GM13977 (cell line): ENCODE measurements at regions not wholly inside any gene's neighbourhood (a gene's known extent, or its start where the extent isn't known, plus 50 kb on each side); places are given as distances from the start of the nearest gene placed in this dataset.
"Not testable (repeated sequence)": the region's sequence is repeated elsewhere in the genome, so short reads cannot be mapped to it uniquely, and the experiment has no call there.

Experiments
- DNase-seq: peaks from one replicate; pipeline ENCODE4 v3.0.0; 2012; ENCODE audit warnings: low spot score
- in situ Hi-C: fragments of 300-500 bp; cut with MboI; formaldehyde crosslinking; loops from one replicate; pipeline ENCODE4 v1.12.0; 2022; ENCODE audit warnings: low sequenced_read_pairs, low pct_unique_long_range_greater_than_20kb, mixed read lengths, inconsistent platforms; ENCODE audit not compliant: unreplicated experiment
- TF ChIP-seq, protein P1 (sequence below): IDR thresholded peaks from 2 replicates; pipeline ENCODE4 v1.5.1; 2012; ENCODE audit warnings: mild to moderate bottlenecking, control low read depth; ENCODE audit not compliant: insufficient read depth; ENCODE audit errors: extremely low read depth, missing control alignments

DNA sequence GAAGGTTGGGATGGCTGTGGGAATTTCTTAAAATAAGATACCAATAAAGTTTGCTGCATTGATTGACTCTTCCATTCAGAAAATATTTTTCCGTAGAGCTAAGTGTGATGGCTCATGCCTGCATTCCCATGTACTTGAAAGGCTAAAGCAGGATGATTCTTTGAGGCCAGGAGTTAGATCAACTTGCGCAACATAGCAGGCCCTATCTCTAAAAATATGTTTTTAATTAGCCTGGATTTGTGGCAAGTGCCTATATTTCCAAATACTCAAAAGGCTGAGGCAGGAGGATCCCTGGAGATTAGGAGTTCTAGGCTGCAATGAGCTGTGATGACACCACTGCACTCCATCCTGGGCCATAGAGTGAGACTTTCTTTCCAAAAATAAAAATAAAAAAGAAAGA lies 431.2 kb upstream of the PTCHD4 start:
- no peak for DNase-seq
- TF ChIP-seq, protein P1, sequence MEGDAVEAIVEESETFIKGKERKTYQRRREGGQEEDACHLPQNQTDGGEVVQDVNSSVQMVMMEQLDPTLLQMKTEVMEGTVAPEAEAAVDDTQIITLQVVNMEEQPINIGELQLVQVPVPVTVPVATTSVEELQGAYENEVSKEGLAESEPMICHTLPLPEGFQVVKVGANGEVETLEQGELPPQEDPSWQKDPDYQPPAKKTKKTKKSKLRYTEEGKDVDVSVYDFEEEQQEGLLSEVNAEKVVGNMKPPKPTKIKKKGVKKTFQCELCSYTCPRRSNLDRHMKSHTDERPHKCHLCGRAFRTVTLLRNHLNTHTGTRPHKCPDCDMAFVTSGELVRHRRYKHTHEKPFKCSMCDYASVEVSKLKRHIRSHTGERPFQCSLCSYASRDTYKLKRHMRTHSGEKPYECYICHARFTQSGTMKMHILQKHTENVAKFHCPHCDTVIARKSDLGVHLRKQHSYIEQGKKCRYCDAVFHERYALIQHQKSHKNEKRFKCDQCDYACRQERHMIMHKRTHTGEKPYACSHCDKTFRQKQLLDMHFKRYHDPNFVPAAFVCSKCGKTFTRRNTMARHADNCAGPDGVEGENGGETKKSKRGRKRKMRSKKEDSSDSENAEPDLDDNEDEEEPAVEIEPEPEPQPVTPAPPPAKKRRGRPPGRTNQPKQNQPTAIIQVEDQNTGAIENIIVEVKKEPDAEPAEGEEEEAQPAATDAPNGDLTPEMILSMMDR: no peak
- in situ Hi-C loops: no loop called here

DNA sequence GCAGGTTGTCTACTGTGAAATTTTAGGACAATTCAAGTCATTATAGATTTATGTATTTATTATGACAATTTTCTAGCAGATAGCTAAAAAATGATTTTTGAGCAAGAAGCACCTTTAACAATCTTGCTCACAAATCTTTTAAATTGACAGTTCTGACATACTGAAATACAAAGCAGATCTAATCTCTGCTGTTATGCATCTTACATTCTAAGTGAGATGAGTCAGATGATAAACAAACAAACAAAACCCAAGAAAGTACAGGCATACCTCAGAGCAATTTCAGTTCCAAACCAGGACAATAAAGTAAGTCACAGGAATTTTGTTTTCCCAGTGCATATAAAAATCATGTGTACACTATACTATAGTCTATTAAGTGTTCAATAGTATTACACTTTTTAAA lies 430.7 kb upstream of the PTCHD4 start:
- TF ChIP-seq, protein P1: no peak
- no peak for DNase-seq
- in situ Hi-C loops: no loop called here

DNA sequence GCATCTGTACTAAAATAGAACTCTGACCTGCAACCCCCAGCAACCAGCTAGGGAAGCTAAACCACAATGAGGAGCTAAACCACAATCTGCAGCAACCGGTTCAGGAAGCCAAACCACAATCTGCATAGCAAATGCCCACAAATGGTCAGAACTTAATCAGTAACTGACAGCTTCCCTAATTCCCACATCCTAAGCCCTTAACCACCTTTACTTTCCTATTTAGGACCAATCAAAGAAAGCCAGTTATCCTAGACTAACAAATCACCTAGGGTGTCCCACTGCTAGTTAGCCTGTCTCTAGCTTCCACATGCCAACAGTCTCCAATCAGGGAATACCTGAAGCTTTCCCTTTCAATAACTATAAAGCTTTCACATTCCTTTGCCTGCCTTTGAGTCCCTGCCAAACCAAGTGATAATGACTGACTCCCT lies 424.6 kb upstream of the PTCHD4 start:
- TF ChIP-seq, protein P1: no peak
- DNase-seq: no peak
- in situ Hi-C loops: no loop called here

DNA sequence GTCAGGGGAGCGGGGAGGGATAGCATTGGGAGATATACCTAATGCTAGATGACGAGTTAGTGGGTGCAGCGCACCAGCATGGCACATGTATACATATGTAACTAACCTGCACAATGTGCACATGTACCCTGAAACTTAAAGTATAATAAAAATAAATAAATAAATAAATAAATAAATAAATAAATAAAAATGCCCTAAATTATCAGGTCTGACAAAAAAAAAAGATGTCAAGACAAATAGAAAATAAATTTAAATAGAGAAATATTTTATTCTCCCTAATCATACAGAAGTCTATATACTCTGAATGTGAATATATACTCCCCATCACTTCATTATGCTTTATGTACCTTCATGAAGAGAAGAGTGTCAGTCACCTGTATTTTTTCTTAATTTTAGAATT lies 420.0 kb upstream of the PTCHD4 start:
- in situ Hi-C loops: not testable (repeated sequence)

DNA sequence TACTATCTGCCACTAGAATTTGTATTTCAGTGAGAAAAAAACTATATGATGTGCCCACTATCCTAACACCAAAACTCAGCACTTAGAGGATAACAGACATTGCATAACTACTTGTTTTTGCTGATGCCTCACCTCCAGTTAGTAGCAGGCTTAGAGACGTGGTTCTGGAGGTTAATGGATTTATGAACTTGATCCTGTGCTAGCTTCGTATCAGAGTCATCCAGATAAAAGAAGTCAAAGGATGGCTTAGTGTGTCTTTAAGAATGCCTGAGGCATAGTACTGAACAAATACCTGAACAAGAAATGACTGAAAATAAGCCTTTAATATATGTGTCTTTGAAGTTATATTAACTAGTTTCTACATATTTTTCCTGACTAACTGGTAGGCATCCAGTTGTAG lies 414.9 kb upstream of the PTCHD4 start:
- TF ChIP-seq, protein P1: no peak
- no peak for DNase-seq
- in situ Hi-C loops: no loop called here

More for the DNA sequence above, 420.0 kb upstream of the PTCHD4 start:
- not testable (repeated sequence) for DNase-seq

DNA sequence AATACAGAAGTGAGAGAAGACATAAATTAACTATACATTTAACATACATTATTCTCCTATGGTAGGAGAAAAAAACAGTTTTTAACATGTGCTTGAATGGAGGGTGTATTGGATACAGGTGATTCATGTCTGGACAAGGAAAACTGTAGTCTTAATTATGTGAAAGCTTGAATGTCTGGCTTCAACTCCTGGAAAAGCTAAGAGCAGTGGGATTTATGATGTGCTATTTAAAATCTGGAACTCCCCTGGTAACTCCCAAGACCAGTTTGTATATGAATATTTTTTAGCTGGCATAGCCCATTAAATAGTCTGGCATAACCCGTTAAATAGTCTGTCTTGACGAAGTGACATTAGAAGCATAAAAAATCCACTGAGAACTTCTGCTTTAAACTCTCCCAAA lies 410.0 kb upstream of the PTCHD4 start:
- TF ChIP-seq, protein P1: no peak
- in situ Hi-C loops: no loop called here
- DNase-seq: no peak

DNA sequence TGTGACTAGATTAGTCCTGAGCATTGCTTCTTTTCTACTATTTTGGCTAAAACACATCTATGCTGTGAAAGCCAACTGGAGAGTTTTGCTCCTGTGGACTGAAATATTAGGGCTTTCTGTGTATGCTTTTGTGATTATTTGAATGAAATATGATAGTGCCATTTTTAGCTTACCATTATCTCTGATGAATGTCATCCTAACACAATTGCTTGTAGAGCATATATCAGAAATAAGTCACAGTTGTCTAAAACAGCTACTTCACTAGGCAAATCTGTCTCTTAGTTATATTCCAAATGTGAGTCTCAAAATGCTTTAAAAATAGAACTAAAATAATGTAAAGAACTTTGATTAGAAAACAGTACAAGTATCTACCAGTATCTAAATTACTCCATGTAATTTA lies 401.4 kb upstream of the PTCHD4 start:
- in situ Hi-C loops: no loop called here
- no peak for DNase-seq
- TF ChIP-seq, protein P1: no peak
